ENCODE measurements at regions not wholly inside any gene's neighbourhood (a gene's known extent, or its start where the extent isn't known, plus 50 kb on each side); places are given as distances from the start of the nearest gene placed in this dataset.

DNA sequence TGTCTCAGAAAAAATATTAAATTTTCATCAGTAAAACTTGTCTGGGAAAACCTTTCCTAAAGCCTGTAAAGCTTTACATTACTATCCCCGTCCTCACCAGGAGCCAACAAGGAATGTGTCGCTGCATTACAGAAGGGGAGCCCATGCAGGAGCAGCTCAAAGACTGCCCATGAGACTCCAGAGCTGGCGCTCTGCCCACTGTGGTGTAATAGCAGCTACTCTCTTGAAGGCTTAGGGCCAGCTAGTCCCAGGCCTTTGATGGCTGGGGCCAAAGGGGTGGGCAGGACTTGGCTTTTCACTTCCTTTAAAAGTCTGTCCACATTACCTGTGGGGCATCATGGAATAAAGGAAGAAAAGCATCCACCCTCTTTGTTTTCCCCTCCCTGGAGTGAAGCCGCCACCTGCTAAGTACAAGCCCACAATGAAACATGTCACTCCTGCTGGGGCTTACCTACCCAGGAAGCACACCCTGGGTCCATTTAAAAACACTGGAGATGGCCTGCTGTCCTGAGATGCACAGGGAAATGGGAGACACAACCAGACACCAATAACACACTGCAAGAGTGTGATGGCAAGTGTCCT lies 150.7 kb downstream of the ADAMTS15 start:
- intact Hi-C loops (cut with micrococcal nuclease): no loop called here
- Histone ChIP-seq H3K27me3 (replicated peaks in 1 of 4; ENCODE audit: control extremely low read depth in 1 of 4, control insufficient read depth in 3 of 4, insufficient read depth in 4 of 4, low read length in 3 of 4) (peaks cover 0 to 4% (median 2%) of the 10 kb centered on the region in 4 experiments), H3K4me2 (replicated peaks; ENCODE audit: low read depth, low read length, poor library complexity, severe bottlenecking) (no peak overlapping the region), H3K9me3 (ENCODE audit: control extremely low read depth in 1 of 3, control insufficient read depth in 2 of 3, insufficient read depth in 1 of 3, low read length in 2 of 3) (peaks cover 0 to 19% (median 0%) of the 10 kb centered on the region in 3 donors), H3K9ac (ENCODE audit: low read length) (no peak overlapping the region), H3K27ac (ENCODE audit: low read length in 2 of 2) (no peak overlapping the region), H3K36me3 (replicated peaks in 1 of 2; ENCODE audit: control extremely low read depth in 1 of 2, control insufficient read depth in 1 of 2, extremely low read depth in 1 of 2, insufficient read depth in 2 of 2, low read length in 1 of 2) (no peaks in the 10 kb centered on the region), H4K20me1 (ENCODE audit: control insufficient read depth, insufficient read depth, low read length, poor library complexity, severe bottlenecking) (no peaks in the 10 kb centered on the region), H3K4me1 (ENCODE audit: control insufficient read depth in 2 of 2, insufficient read depth in 2 of 2, low read length in 2 of 2) (no peaks in the 10 kb centered on the region), H2AFZ (ENCODE audit: insufficient read depth, low read depth, low read length, poor library complexity, severe bottlenecking) (no peak overlapping the region), H3K4me3 (ENCODE audit: control extremely low read depth in 1 of 5, extremely low read depth in 1 of 5, insufficient read depth in 1 of 5, low read depth in 2 of 5, low read length in 4 of 5) (no peak overlapping the region), H3K79me2 (ENCODE audit: control insufficient read depth, insufficient read depth, low read length) (no peaks in the 10 kb centered on the region)
- Mint-ChIP-seq H3K4me3 (no peak overlapping the region), H3K27me3 (peaks cover 4% of the 10 kb centered on the region), H3K9me3 (ENCODE audit: insufficient read depth) (no peaks in the 10 kb centered on the region), H3K4me1 (no peaks in the 10 kb centered on the region), H3K27ac (no peak overlapping the region)
- DNase-seq (no peak), ATAC-seq (ENCODE audit: low read depth) (no peak)
- TF ChIP-seq EZH2 (IDR thresholded peaks at IDR 0.05; ENCODE audit: borderline replicate concordance, insufficient read depth, low read depth, low read length, poor library complexity, severe bottlenecking): no peak
- TF ChIP-seq, protein P1, sequence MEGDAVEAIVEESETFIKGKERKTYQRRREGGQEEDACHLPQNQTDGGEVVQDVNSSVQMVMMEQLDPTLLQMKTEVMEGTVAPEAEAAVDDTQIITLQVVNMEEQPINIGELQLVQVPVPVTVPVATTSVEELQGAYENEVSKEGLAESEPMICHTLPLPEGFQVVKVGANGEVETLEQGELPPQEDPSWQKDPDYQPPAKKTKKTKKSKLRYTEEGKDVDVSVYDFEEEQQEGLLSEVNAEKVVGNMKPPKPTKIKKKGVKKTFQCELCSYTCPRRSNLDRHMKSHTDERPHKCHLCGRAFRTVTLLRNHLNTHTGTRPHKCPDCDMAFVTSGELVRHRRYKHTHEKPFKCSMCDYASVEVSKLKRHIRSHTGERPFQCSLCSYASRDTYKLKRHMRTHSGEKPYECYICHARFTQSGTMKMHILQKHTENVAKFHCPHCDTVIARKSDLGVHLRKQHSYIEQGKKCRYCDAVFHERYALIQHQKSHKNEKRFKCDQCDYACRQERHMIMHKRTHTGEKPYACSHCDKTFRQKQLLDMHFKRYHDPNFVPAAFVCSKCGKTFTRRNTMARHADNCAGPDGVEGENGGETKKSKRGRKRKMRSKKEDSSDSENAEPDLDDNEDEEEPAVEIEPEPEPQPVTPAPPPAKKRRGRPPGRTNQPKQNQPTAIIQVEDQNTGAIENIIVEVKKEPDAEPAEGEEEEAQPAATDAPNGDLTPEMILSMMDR (IDR thresholded peaks at IDR 0.05): no peak
- ChIA-PET POLR2A (no interaction called here), CTCF (no interaction called here)
- WGBS (ENCODE audit: insufficient coverage): 97% methylated on average over 3 of the region's 4 CpGs

GRCh38 chr11:130600139-130600538 lies 151.7 kb downstream of the ADAMTS15 start:
- Histone ChIP-seq H3K79me2 (ENCODE audit: control insufficient read depth, insufficient read depth, low read length) (no peaks in the 10 kb centered on the region), H3K4me2 (replicated peaks; ENCODE audit: low read depth, low read length, poor library complexity, severe bottlenecking) (no peak overlapping the region), H3K9me3 (ENCODE audit: control extremely low read depth in 1 of 3, control insufficient read depth in 2 of 3, insufficient read depth in 1 of 3, low read length in 2 of 3) (peaks cover 0 to 19% (median 0%) of the 10 kb centered on the region in 3 donors), H3K36me3 (replicated peaks in 1 of 2; ENCODE audit: control extremely low read depth in 1 of 2, control insufficient read depth in 1 of 2, extremely low read depth in 1 of 2, insufficient read depth in 2 of 2, low read length in 1 of 2) (no peaks in the 10 kb centered on the region), H3K27ac (ENCODE audit: low read length in 2 of 2) (no peak overlapping the region), H3K4me1 (ENCODE audit: control insufficient read depth in 2 of 2, insufficient read depth in 2 of 2, low read length in 2 of 2) (no peaks in the 10 kb centered on the region), H4K20me1 (ENCODE audit: control insufficient read depth, insufficient read depth, low read length, poor library complexity, severe bottlenecking) (no peaks in the 10 kb centered on the region), H3K9ac (ENCODE audit: low read length) (no peak overlapping the region), H3K4me3 (ENCODE audit: control extremely low read depth in 1 of 5, extremely low read depth in 1 of 5, insufficient read depth in 1 of 5, low read depth in 2 of 5, low read length in 4 of 5) (no peak overlapping the region), H3K27me3 (replicated peaks in 1 of 4; ENCODE audit: control extremely low read depth in 1 of 4, control insufficient read depth in 3 of 4, insufficient read depth in 4 of 4, low read length in 3 of 4) (peaks cover 0 to 3% (median 0%) of the 10 kb centered on the region in 4 experiments), H2AFZ (ENCODE audit: insufficient read depth, low read depth, low read length, poor library complexity, severe bottlenecking) (no peak overlapping the region)
- Mint-ChIP-seq H3K4me1 (no peaks in the 10 kb centered on the region), H3K27ac (no peak overlapping the region), H3K9me3 (ENCODE audit: insufficient read depth) (no peaks in the 10 kb centered on the region), H3K4me3 (no peak overlapping the region), H3K27me3 (peaks cover 4% of the 10 kb centered on the region)
- DNase-seq (no peak), ATAC-seq (ENCODE audit: low read depth) (no peak)
- ChIA-PET CTCF (no interaction called here), POLR2A (no interaction called here)
- TF ChIP-seq, protein P1 (IDR thresholded peaks at IDR 0.05): no peak
- TF ChIP-seq EZH2 (IDR thresholded peaks at IDR 0.05; ENCODE audit: borderline replicate concordance, insufficient read depth, low read depth, low read length, poor library complexity, severe bottlenecking): no peak
- intact Hi-C loops (cut with micrococcal nuclease): no loop called here
- WGBS (ENCODE audit: insufficient coverage): 80% methylated on average over 1 of the region's 4 CpGs

Data from B cell (primary cell).